ENCODE measurements at regions not wholly inside any gene's neighbourhood (a gene's known extent, or its start where the extent isn't known, plus 50 kb on each side); places are given as distances from the start of the nearest gene placed in this dataset.

GRCh38 chr18:51458861-51459260 lies 261.4 kb upstream of the MEX3C start:
- in situ Hi-C loops (cut with HindIII; ENCODE audit: extremely low pct_ligation_motif_present, low pct_unique_long_range_greater_than_20kb), result no loop called here
- no peak for FAIRE-seq

More at GRCh38 chr18:51458861-51459260, 261.4 kb upstream of the MEX3C start:
- Histone ChIP-seq H3K36me3 (replicated peaks in 1 of 2; ENCODE audit: control insufficient read depth in 1 of 2, insufficient read depth in 2 of 2, low read length in 2 of 2) (no peaks in the 10 kb centered on the region), H3K9ac (ENCODE audit: insufficient read depth, low read depth, low read length) (no peak overlapping the region), H3K4me2 (ENCODE audit: low read depth, low read length) (no peak overlapping the region), H4K20me1 (ENCODE audit: insufficient read depth, low read length) (no peaks in the 10 kb centered on the region), H2AFZ (ENCODE audit: low read length) (no peak overlapping the region), H3K4me1 (ENCODE audit: insufficient read depth, low read length) (no peaks in the 10 kb centered on the region), H3K27ac (ENCODE audit: extremely low read length, insufficient read depth, low read length) (no peak overlapping the region), H3K9me3 (ENCODE audit: low read length) (no peaks in the 10 kb centered on the region), H3K79me2 (ENCODE audit: insufficient read depth, low read length) (no peaks in the 10 kb centered on the region), H3K4me3 (replicated peaks in 1 of 3; ENCODE audit: insufficient read depth in 1 of 3, low read depth in 2 of 3, low read length in 3 of 3) (no peak overlapping the region), H3K27me3 (ENCODE audit: control insufficient read depth in 1 of 2, insufficient read depth in 2 of 2, low read length in 2 of 2) (no peaks in the 10 kb centered on the region)
- DNase-seq (ENCODE audit: low spot score) (no peak), ATAC-seq (no peak)
- intact Hi-C loops (cut with micrococcal nuclease; ENCODE audit: unreplicated experiment), result no loop called here
- WGBS (ENCODE audit: low lambda C conversion rate), result 38% methylated on average over 1 of the region's 1 CpG
- TF ChIP-seq NFAT5 (CRISPR knock-in tag; IDR thresholded peaks at IDR 0.05) (no peak), TERF1 (CRISPR knock-in tag; IDR thresholded peaks at IDR 0.05) (no peak), PRMT3 (CRISPR knock-in tag; IDR thresholded peaks at IDR 0.05; ENCODE audit: borderline replicate concordance, low read depth) (no peak), SIN3B (IDR thresholded peaks at IDR 0.05; ENCODE audit: low read length) (no peak), ZSCAN5A (CRISPR knock-in tag; IDR thresholded peaks at IDR 0.05; ENCODE audit: borderline replicate concordance) (no peak), NCOR1 (IDR thresholded peaks at IDR 0.05; ENCODE audit: borderline replicate concordance, low read length) (no peak), NR3C1 (CRISPR knock-in tag; IDR thresholded peaks at IDR 0.05) (no peak), FOXO4 (CRISPR knock-in tag; conservative IDR thresholded peaks at IDR 0.05) (no peak), ATF2 (CRISPR knock-in tag; IDR thresholded peaks at IDR 0.05) (no peak)
- no TSS peak for BruUV-seq (replicated peaks)
- CTCF ChIA-PET (ENCODE audit: low intra/inter-chr PET ratio, low total read pairs), result no interaction called here
- POLR2A ChIA-PET, result no interaction called here

Data from HepG2 (cell line).